BE2C (cell line): ENCODE measurements at regions not wholly inside any gene's neighbourhood (a gene's known extent, or its start where the extent isn't known, plus 50 kb on each side); places are given as distances from the start of the nearest gene placed in this dataset.

Source experiments
- DNase-seq: peaks from one replicate; pipeline ENCODE4 v3.0.0-alpha.2; 2020
- H3K27me3 ChIP-seq: fragments of 250-450 bp; sonication (Bioruptor Pico); 2 replicates; pipeline ENCODE4 v1.5.1; 2020; ENCODE audit warnings: mild to moderate bottlenecking
- H3K36me3 ChIP-seq: fragments of 250-450 bp; sonication (Bioruptor Pico); 2 replicates; pipeline ENCODE4 v1.5.1; 2020; ENCODE audit warnings: mild to moderate bottlenecking
- H3K4me1 ChIP-seq: fragments of 250-450 bp; sonication (Bioruptor Pico); 2 replicates; pipeline ENCODE4 v1.5.1; 2020
- H3K4me3 ChIP-seq: 2 replicates; pipeline ENCODE4 v1.5.1; 2011; ENCODE audit warnings: low read depth, low read length
- H3K9me3 ChIP-seq: fragments of 250-450 bp; sonication (Bioruptor Pico); 2 replicates; pipeline ENCODE4 v1.5.1; 2020
- CTCF ChIP-seq: IDR thresholded peaks from 2 replicates; pipeline ENCODE4 v1.5.1; 2012; ENCODE audit warnings: mild to moderate bottlenecking, low read depth, low read length

- Histone ChIP-seq H3K27me3 (no peaks in the 10 kb centered on the region), H3K36me3 (no peaks in the 10 kb centered on the region), H3K4me1 (no peaks in the 10 kb centered on the region), H3K4me3 (no peak overlapping the region), H3K9me3 (no peaks in the 10 kb centered on the region)
- TF ChIP-seq CTCF: no peak
- DNase-seq: no peak
Measured at GRCh38 chr14:48643241-48643640, 942.9 kb downstream of the RPS29 start.

- no peaks in the 10 kb centered on the region for H3K27me3 ChIP-seq
- H3K9me3 ChIP-seq: no peaks in the 10 kb centered on the region
- no peaks in the 10 kb centered on the region for H3K36me3 ChIP-seq
- no peak for DNase-seq
- TF ChIP-seq CTCF: no peak
- H3K4me3 ChIP-seq: no peak overlapping the region
- H3K4me1 ChIP-seq: no peaks in the 10 kb centered on the region
Measured at GRCh38 chr14:48628870-48629269, 953.5 kb upstream of the MDGA2 start.

GRCh38 chr14:48622980-48623379 is 947.6 kb upstream of the MDGA2 start:
- no peak for TF ChIP-seq CTCF
- DNase-seq: no peak
- Histone ChIP-seq H3K9me3 (no peaks in the 10 kb centered on the region), H3K4me1 (no peaks in the 10 kb centered on the region), H3K4me3 (no peak overlapping the region), H3K36me3 (no peaks in the 10 kb centered on the region), H3K27me3 (no peaks in the 10 kb centered on the region)

- no peak for DNase-seq
- Histone ChIP-seq H3K27me3 (no peaks in the 10 kb centered on the region), H3K9me3 (no peaks in the 10 kb centered on the region), H3K36me3 (no peaks in the 10 kb centered on the region), H3K4me1 (no peaks in the 10 kb centered on the region), H3K4me3 (no peak overlapping the region)
- TF ChIP-seq CTCF: no peak
Measured at GRCh38 chr14:48618057-48618456, 942.7 kb upstream of the MDGA2 start.

- no peak for TF ChIP-seq CTCF
- no peaks in the 10 kb centered on the region for H3K9me3 ChIP-seq
- no peak for DNase-seq
Measured at GRCh38 chr14:48616931-48617330, 941.5 kb upstream of the MDGA2 start.

GRCh38 chr14:48615618-48616017 is 940.2 kb upstream of the MDGA2 start:
- Histone ChIP-seq H3K27me3 (no peaks in the 10 kb centered on the region), H3K36me3 (no peaks in the 10 kb centered on the region), H3K9me3 (no peaks in the 10 kb centered on the region), H3K4me3 (no peak overlapping the region), H3K4me1 (no peaks in the 10 kb centered on the region)
- no peak for TF ChIP-seq CTCF
- no peak for DNase-seq

More at GRCh38 chr14:48616931-48617330, 941.5 kb upstream of the MDGA2 start:
- no peaks in the 10 kb centered on the region for H3K36me3 ChIP-seq
- H3K4me3 ChIP-seq: no peak overlapping the region
- no peaks in the 10 kb centered on the region for H3K4me1 ChIP-seq
- H3K27me3 ChIP-seq: no peaks in the 10 kb centered on the region
